ENCODE measurements at regions not wholly inside any gene's neighbourhood (a gene's known extent, or its start where the extent isn't known, plus 50 kb on each side); places are given as distances from the start of the nearest gene placed in this dataset.
"Not testable (repeated sequence)": the region's sequence is repeated elsewhere in the genome, so short reads cannot be mapped to it uniquely, and the experiment has no call there.

DNA sequence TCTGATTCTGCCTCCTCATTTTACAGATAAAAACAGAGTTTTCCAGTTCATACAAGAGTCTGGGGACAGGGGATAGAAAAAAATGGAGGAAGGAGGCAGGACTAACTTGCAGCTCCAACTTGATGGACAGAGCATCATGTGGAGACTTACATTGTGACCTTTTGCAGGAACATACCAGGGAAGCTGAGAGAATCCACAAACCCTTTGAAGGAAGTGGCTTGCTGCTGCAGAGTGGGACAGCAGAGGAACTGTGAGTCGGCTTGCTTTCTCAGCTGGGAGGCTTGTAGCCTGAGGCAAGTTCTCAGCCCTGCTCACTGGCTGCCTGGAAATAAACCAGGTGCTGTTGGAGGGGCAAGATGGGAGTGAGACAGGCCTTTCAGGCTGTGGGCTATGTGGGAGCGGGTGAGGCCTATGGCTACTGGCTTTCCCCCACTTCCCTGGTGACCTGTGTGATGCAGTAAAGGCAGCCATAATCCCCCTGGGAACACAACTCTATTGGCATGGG, 614.4 kb downstream of the KCTD12 start:
- H3K36me3 ChIP-seq (ENCODE audit: control insufficient read depth, insufficient read depth, low read length) = no peaks in the 10 kb centered on the region
- H3K9me3 ChIP-seq (ENCODE audit: control insufficient read depth, low read length) = no peaks in the 10 kb centered on the region
- H3K27ac ChIP-seq = no peak overlapping the region
- no peak overlapping the region for H2AFZ ChIP-seq
- no peak overlapping the region for H3K9ac ChIP-seq
- no peak overlapping the region for H3K4me2 ChIP-seq (ENCODE audit: low read length)
- no peak overlapping the region for H3K4me3 ChIP-seq (ENCODE audit: low read depth, low read length)
- H3K4me1 ChIP-seq = no peaks in the 10 kb centered on the region
- no peaks in the 10 kb centered on the region for H3K79me2 ChIP-seq
- H3K27me3 ChIP-seq (ENCODE audit: control insufficient read depth, insufficient read depth, low read length) = no peaks in the 10 kb centered on the region
- TF ChIP-seq, protein P1, sequence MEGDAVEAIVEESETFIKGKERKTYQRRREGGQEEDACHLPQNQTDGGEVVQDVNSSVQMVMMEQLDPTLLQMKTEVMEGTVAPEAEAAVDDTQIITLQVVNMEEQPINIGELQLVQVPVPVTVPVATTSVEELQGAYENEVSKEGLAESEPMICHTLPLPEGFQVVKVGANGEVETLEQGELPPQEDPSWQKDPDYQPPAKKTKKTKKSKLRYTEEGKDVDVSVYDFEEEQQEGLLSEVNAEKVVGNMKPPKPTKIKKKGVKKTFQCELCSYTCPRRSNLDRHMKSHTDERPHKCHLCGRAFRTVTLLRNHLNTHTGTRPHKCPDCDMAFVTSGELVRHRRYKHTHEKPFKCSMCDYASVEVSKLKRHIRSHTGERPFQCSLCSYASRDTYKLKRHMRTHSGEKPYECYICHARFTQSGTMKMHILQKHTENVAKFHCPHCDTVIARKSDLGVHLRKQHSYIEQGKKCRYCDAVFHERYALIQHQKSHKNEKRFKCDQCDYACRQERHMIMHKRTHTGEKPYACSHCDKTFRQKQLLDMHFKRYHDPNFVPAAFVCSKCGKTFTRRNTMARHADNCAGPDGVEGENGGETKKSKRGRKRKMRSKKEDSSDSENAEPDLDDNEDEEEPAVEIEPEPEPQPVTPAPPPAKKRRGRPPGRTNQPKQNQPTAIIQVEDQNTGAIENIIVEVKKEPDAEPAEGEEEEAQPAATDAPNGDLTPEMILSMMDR (IDR thresholded peaks at IDR 0.05) = no peak

- not testable (repeated sequence) for H3K27me3 ChIP-seq (ENCODE audit: control insufficient read depth, insufficient read depth, low read length); H3K9ac ChIP-seq; H3K79me2 ChIP-seq; H3K4me2 ChIP-seq (ENCODE audit: low read length); H3K9me3 ChIP-seq (ENCODE audit: control insufficient read depth, low read length); H3K36me3 ChIP-seq (ENCODE audit: control insufficient read depth, insufficient read depth, low read length); H3K4me3 ChIP-seq (ENCODE audit: low read depth, low read length); H2AFZ ChIP-seq; H3K27ac ChIP-seq; H3K4me1 ChIP-seq
Measured at GRCh38 chr13:76268307-76268706, 617.9 kb downstream of the KCTD12 start.

DNA sequence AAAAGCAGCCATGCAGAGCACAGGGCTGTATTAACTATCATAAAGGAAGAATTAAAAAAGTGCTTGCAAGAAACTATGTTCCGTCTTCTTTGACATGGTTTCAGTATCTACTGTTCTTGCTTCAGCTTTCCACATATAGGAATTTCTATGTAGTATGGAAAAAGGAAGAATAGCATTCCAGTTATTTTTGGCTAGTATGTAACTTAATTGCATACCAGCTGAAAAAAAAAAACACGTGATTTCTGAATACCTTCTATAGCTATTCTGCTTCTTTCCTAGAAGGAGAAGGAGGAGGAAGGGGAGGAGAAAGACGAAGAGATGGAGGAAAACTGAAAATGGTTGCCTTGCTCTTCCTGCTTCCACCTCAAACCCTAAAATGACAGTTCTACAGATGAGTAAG, 619.0 kb downstream of the KCTD12 start:
- Histone ChIP-seq H3K4me3 (ENCODE audit: low read depth, low read length) (no peak overlapping the region), H3K4me1 (no peaks in the 10 kb centered on the region), H3K27ac (no peak overlapping the region), H3K79me2 (no peaks in the 10 kb centered on the region), H3K9me3 (ENCODE audit: control insufficient read depth, low read length) (no peaks in the 10 kb centered on the region), H3K4me2 (ENCODE audit: low read length) (no peak overlapping the region), H3K36me3 (ENCODE audit: control insufficient read depth, insufficient read depth, low read length) (no peaks in the 10 kb centered on the region), H2AFZ (no peak overlapping the region), H3K27me3 (ENCODE audit: control insufficient read depth, insufficient read depth, low read length) (no peaks in the 10 kb centered on the region), H3K9ac (no peak overlapping the region)
- TF ChIP-seq, protein P1 (IDR thresholded peaks at IDR 0.05) = no peak

DNA sequence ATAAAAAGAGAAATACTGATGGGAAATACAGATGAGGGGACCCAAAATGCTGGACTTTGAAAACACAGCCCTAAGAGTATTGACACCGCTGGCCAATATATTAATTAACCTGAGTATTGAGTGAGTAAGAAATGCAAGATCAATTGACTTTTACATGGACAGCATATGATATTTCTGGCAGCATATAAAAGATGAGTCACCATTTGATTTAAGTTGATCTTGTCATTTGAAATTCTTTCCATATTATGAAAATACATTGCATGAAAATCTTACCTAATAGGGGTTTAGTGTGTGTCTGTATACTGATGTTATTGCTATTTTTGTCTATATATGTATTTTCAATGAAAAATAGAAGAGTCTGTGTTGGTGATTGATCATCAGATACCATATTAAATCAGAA, 619.6 kb downstream of the KCTD12 start:
- Histone ChIP-seq H3K79me2 (no peaks in the 10 kb centered on the region), H3K36me3 (ENCODE audit: control insufficient read depth, insufficient read depth, low read length) (no peaks in the 10 kb centered on the region), H3K9me3 (ENCODE audit: control insufficient read depth, low read length) (no peaks in the 10 kb centered on the region), H3K27ac (no peak overlapping the region), H3K9ac (no peak overlapping the region), H3K4me2 (ENCODE audit: low read length) (no peak overlapping the region), H3K27me3 (ENCODE audit: control insufficient read depth, insufficient read depth, low read length) (no peaks in the 10 kb centered on the region), H3K4me1 (no peaks in the 10 kb centered on the region), H2AFZ (no peak overlapping the region), H3K4me3 (ENCODE audit: low read depth, low read length) (no peak overlapping the region)
- TF ChIP-seq, protein P1 (IDR thresholded peaks at IDR 0.05) = no peak

- no peak overlapping the region for H3K27ac ChIP-seq
- no peak overlapping the region for H3K9ac ChIP-seq
- no peak overlapping the region for H3K4me2 ChIP-seq (ENCODE audit: low read length)
- no peaks in the 10 kb centered on the region for H3K27me3 ChIP-seq (ENCODE audit: control insufficient read depth, insufficient read depth, low read length)
- H2AFZ ChIP-seq = no peak overlapping the region
- H3K4me3 ChIP-seq (ENCODE audit: low read depth, low read length) = no peak overlapping the region
- H3K79me2 ChIP-seq = no peaks in the 10 kb centered on the region
- H3K4me1 ChIP-seq = no peaks in the 10 kb centered on the region
- no peaks in the 10 kb centered on the region for H3K36me3 ChIP-seq (ENCODE audit: control insufficient read depth, insufficient read depth, low read length)
- no peaks in the 10 kb centered on the region for H3K9me3 ChIP-seq (ENCODE audit: control insufficient read depth, low read length)
- TF ChIP-seq, protein P1 (IDR thresholded peaks at IDR 0.05) = no peak
Measured at GRCh38 chr13:76250211-76250610, 614.1 kb downstream of the LMO7 start.

All from parathyroid adenoma (tissue), 2 donors.